ENCODE measurements at regions not wholly inside any gene's neighbourhood (a gene's known extent, or its start where the extent isn't known, plus 50 kb on each side); places are given as distances from the start of the nearest gene placed in this dataset.

GRCh38 chr4:15130441-15130840 lies 128.2 kb downstream of the CPEB2 start:
- DNase-seq (no peak), ATAC-seq (no peak)
- intact Hi-C loops (cut with DNase I, micrococcal nuclease): no loop called here

GRCh38 chr4:15131551-15131950 lies 129.3 kb downstream of the CPEB2 start:
- no peak for ATAC-seq
- intact Hi-C loops (cut with DNase I, micrococcal nuclease): no loop called here
- no peak for DNase-seq

GRCh38 chr4:15132739-15133138 lies 130.5 kb downstream of the CPEB2 start:
- DNase-seq: no peak
- intact Hi-C loops (cut with DNase I, micrococcal nuclease): no loop called here
- no peak for ATAC-seq

- ATAC-seq: no peak
- DNase-seq: no peak
- intact Hi-C loops (cut with DNase I, micrococcal nuclease): no loop called here
Measured at GRCh38 chr4:15139599-15139998, 137.3 kb downstream of the CPEB2 start.

GRCh38 chr4:15142201-15142600 lies 139.9 kb downstream of the CPEB2 start:
- intact Hi-C loops (cut with DNase I, micrococcal nuclease): no loop called here
- no peak for ATAC-seq

GRCh38 chr4:15143551-15143950 lies 141.3 kb downstream of the CPEB2 start:
- ATAC-seq (no peak), DNase-seq (no peak)
- intact Hi-C loops (cut with DNase I, micrococcal nuclease): no loop called here

More at GRCh38 chr4:15142201-15142600, 139.9 kb downstream of the CPEB2 start:
- DNase-seq: no peak

- intact Hi-C loops (cut with DNase I, micrococcal nuclease): no loop called here
- no peak for DNase-seq
- ATAC-seq: no peak
Measured at GRCh38 chr4:15144249-15144966, 142.1 kb downstream of the CPEB2 start.

- ATAC-seq (no peak), DNase-seq (no peak)
- intact Hi-C loops (cut with DNase I, micrococcal nuclease): no loop called here
Measured at GRCh38 chr4:15144967-15145295, 142.7 kb downstream of the CPEB2 start.

- DNase-seq (no peak), ATAC-seq (no peak)
- intact Hi-C loops (cut with DNase I, micrococcal nuclease): no loop called here
Measured at GRCh38 chr4:15145709-15146108, 143.4 kb downstream of the CPEB2 start.

GRCh38 chr4:15147714-15148113 lies 145.4 kb downstream of the CPEB2 start:
- ATAC-seq (no peak), DNase-seq (no peak)
- intact Hi-C loops (cut with DNase I, micrococcal nuclease): no loop called here

- DNase-seq (no peak), ATAC-seq (no peak)
- intact Hi-C loops (cut with DNase I, micrococcal nuclease): no loop called here
Measured at GRCh38 chr4:15148199-15148598, 145.9 kb downstream of the CPEB2 start.

- DNase-seq (no peak), ATAC-seq (no peak)
- intact Hi-C loops (cut with DNase I, micrococcal nuclease): no loop called here
Measured at GRCh38 chr4:15148691-15149090, 146.4 kb downstream of the CPEB2 start.

- no peak for ATAC-seq
- no peak for DNase-seq
- intact Hi-C loops (cut with DNase I, micrococcal nuclease): no loop called here
Measured at GRCh38 chr4:15149234-15149838, 147.1 kb downstream of the CPEB2 start.

GRCh38 chr4:15149839-15150592 lies 147.7 kb downstream of the CPEB2 start:
- intact Hi-C loops (cut with DNase I, micrococcal nuclease): no loop called here
- ATAC-seq (peak; percentile 65), DNase-seq (peak; percentile 38 to 50)

GRCh38 chr4:15150631-15151030 lies 148.3 kb downstream of the CPEB2 start:
- intact Hi-C loops (cut with DNase I, micrococcal nuclease): no loop called here
- no peak for DNase-seq
- no peak for ATAC-seq

GRCh38 chr4:15151033-15151432 lies 148.8 kb downstream of the CPEB2 start:
- DNase-seq: no peak
- no peak for ATAC-seq
- intact Hi-C loops (cut with DNase I, micrococcal nuclease): no loop called here

GRCh38 chr4:15153662-15154061 lies 151.4 kb downstream of the CPEB2 start:
- intact Hi-C loops (cut with DNase I, micrococcal nuclease): no loop called here
- ATAC-seq: no peak
- DNase-seq: no peak

GRCh38 chr4:15158406-15159091 lies 156.3 kb downstream of the CPEB2 start:
- ATAC-seq (no peak), DNase-seq (no peak)

GRCh38 chr4:15159477-15160019 lies 157.3 kb downstream of the CPEB2 start:
- intact Hi-C loops (cut with DNase I, micrococcal nuclease): no loop called here
- no peak for DNase-seq
- no peak for ATAC-seq

More at GRCh38 chr4:15158406-15159091, 156.3 kb downstream of the CPEB2 start:
- intact Hi-C loops (cut with DNase I, micrococcal nuclease): no loop called here
